Right lobe of liver (tissue), 4 donors: ENCODE measurements at regions not wholly inside any gene's neighbourhood (a gene's known extent, or its start where the extent isn't known, plus 50 kb on each side); places are given as distances from the start of the nearest gene placed in this dataset.

ENCODE experiments used
- CTCF ChIP-seq, 4 donors: fragments of 200-600 bp in 3 of 4; fragments of 450-650 bp in 1 of 4; IDR thresholded peaks; one replicate each; pipeline versions ENCODE4 v1.5.1 to v1.8.0; 2016 to 2022; ENCODE audit warnings: antibody characterized with exemption in 4 of 4, mild to moderate bottlenecking in 2 of 4
- POLR2A ChIP-seq: fragments of 450-650 bp; IDR thresholded peaks from one replicate; pipeline ENCODE4 v1.6.1; 2017; ENCODE audit warnings: antibody characterized with exemption, mild to moderate bottlenecking
- donor health status: DM: no; HTN: no; CAD: no.
- donor health status: DM: no; HTN: no; CAD: no.
- donor health status: DM: no; HTN: yes; CAD: no.

DNA sequence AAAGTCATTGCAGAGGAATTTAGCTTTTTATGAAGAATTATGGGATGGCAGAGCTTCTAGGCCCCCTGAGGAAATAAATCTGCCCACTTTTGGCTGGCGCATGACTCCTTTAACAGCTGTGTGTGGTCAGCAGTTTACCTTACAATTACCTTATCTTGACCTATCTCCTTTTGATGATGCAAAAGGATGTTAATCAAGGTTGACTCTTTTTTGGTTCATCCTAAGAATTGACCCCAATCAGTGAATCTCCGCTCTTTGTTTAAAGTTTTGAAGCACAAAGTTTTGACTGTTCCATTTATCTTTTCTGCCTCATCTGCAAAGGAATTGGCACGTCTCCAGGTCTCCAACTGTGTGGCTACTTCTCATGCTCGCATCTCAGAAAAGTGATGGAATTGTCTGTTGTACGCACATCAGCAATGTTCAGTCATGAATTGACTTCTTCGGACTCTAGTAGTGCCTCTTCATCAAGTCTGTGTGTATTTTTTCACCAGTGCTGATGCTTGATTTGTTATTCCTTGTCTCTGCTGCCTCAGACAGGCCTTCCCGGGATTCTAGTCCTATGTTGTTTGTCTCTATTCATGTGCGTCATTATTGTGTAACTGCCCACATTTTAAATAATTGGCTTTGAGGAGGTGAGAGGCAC is 196.2 kb upstream of the CFAP20DC start:
- TF ChIP-seq CTCF (IDR thresholded peaks at IDR 0.05) (no peak), POLR2A (no peak)
